Caki2 (cell line): ENCODE measurements at regions not wholly inside any gene's neighbourhood (a gene's known extent, or its start where the extent isn't known, plus 50 kb on each side); places are given as distances from the start of the nearest gene placed in this dataset.

Experiments
- DNase-seq: peaks from one replicate; pipeline ENCODE4 v3.0.0-alpha.2; 2015; ENCODE audit warnings: low read depth
- in situ Hi-C: cut with HindIII; loops from 2 replicates; pipeline ENCODE4 v1.10.0; 2016; ENCODE audit warnings: low sequenced_read_pairs, low pct_unique_long_range_greater_than_20kb, mixed read lengths

DNA sequence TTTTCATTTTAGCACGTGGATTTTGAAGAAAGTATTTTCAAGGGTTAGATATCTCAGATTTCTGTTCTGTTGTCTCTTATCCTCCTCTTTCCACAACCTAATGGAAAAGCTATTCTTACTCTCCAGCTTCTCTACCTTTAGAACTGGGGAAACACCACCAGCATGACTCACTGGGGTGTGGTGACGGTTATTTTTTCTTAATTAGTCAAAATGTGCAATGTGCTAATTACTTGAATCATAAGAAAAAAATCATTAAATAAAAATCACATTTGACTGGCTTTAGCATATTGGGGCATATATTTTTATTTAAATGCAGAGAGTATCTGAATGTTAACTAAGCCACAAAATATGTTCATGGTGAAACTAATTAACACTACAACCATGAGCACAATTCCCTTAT is 570.7 kb upstream of the AGTR1 start:
- in situ Hi-C loops: no loop called here
- DNase-seq: no peak

DNA sequence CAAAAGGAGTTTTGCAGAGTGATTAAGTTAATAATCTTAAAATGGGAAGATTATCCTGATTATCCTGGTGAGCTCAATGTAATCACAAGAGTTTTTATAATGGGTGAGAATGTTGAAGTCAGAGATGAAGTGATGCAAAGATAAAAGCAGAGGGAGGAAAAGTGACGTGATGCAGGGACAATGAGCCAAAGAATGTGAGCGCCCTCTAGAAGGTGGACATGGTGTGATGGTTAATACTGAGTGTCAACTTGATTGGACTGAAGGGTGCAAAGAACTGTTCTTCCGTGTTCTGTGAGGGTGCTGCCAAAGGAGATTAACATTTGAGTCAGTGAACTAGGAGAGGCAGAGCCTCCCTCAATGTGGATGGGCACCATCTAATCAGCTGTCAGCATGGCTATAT is 569.6 kb upstream of the AGTR1 start:
- in situ Hi-C loops: no loop called here
- DNase-seq: no peak

DNA sequence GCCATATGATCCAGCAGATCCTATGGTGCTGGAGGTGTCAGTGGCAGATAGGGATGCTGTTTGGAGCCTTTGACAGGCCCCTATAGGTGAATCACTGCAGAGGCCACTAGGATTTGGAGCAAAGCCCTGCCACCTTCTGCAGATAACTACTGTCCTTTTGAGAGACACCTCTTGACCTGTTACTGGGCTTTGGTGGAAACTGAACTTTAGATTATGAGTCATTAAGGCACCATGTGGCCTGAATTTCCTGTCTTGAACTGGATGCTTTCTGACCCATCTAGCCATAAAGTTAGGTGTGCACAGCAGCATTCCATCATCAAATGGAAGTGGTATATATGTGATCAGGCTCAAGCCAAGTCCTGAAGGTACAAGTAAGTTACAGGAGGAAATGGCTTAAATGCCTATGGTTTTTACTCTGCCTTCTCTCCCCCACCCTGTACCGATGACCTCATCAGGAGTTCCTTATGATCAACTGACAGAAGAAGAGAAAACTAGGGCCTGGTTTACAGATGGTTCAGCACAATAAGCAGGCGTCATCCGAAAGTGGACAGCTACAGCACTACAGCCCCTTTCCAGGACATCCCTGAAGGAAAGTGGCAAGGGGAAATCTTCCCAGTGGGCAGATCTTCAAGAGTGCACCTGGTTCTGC is 565.6 kb upstream of the AGTR1 start:
- DNase-seq: no peak
- in situ Hi-C loops: no loop called here

DNA sequence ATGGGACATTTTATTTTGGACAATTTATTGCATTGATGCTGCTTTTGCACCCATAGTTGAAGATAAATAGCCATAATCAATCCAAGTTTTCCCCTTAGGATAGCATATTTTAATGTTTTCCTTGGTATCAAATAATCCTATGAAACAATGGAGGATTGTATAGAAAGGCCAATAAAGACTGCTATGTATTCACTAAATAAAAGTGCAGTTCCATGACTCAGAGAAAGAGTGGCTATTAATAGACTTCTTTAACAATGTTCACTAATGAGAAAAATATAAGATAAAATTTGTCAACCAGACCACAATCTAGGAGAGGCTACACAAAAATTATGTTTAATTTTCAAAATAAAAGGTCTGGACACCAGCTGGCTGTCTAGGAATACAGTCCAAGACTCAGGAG is 560.9 kb upstream of the AGTR1 start:
- in situ Hi-C loops: no loop called here

DNA sequence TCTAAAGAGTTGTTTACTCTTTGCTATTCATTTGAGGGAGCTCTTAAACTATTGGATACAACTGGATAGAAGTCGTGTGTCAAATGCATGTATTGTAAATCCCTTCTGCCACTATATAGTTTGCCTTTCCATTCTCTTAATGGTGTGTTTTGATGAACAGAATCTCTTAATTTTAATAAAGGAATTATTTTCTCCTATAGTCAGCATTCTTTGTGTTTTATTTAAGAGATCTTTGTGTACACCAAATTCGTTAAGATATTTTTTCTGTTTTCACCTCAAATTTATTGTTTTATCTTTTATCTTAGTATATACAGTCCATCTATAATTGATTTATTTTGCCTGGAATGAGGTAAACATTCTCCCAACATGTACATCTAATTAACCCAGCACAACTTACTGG is 551.5 kb upstream of the AGTR1 start:
- DNase-seq: no peak
- in situ Hi-C loops: no loop called here

More for the DNA sequence above, 560.9 kb upstream of the AGTR1 start:
- DNase-seq: no peak

DNA sequence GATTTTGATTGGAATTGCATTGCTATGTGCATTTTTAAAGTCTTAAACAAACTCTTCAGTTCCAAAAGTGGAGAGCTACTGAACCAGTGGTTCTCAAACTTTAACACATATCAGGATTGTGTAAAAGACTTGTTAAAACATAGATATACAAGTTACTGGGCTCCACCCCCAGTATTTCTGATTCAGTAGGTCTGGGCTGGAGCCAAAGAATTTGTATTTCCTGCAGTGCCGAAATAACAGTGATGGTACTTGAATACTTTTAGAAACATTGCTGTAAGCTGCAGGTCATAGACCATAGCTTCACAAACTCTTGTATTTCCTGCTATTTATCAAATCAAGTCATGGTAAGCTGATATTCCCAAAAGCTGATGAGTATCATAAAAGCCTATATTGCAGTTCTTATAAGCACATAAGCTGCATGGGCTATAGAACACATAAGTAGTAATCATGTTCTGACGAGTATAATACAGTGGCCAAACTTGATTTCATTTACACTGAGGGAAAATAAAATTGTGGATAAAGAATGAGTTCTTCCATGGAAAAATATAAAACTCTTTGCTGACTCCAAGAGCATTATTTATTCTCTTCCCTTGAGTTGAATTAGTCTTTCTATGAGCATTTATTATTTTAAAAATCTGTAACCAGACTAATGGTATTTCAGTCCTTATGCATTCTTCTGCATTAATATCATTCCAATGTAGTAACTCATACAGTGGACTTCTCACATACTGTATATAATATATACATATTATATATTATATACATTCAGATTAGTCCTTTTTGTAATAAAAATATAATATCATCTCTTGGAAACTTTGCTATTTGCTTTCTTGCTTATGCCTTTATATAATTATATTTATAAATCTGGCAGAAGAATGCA is 550.5 kb upstream of the AGTR1 start:
- in situ Hi-C loops: no loop called here
- DNase-seq: no peak

DNA sequence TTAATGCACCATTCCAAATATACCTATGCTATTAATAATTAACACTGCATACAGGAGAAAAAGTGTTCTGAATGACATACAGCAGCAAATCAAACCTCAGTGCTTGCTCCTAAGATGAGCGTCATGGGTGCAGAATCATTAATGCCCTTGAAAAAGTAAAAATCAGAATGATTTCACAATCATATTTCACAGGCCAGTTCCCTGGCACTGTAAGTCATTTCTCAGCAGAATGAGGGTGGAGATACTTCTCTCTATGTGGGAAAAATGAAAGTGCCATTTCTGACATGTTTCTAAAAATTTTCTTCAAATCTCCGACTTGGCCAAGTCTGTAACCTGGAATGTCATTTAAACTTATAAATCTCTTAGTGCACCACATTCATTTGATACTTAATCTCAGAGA is 549.8 kb upstream of the AGTR1 start:
- DNase-seq: no peak
- in situ Hi-C loops: no loop called here

DNA sequence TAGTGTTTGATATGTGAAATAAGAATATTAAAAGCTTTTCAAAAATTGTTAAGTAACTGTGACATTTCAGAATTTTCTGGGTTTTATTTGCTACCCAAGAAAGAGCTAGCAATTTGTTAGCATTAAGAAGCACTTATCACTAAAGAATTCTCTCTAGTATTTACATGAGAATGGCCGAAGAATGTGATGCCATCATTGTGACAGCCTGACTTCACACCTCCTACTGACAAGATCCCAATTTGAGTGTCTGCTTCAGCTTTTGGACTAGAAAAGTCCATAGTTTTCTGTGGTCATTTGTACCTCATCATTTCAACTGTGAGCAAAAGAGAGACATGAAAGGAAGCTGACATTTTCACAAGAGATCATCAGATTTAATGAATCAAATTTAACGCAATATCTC is 548.1 kb upstream of the AGTR1 start:
- in situ Hi-C loops: no loop called here
- no peak for DNase-seq

DNA sequence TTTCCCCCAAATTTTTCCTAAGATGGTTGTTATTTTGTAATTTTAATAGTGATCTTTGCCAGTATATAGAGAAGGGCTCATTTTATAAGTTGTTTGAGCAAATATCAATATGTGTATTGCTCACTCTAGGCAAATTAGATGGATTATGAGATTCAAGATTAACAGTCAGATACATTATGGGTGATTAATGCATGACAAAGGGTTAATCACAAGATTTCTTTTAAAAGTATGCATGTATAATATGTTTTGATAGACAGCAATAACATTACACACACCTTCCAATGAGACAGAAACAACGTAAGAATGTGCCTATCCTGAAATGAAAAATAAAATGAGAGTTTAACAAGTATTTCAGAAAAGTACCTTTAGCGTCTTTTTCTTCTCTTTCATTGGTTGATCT is 547.6 kb upstream of the AGTR1 start:
- DNase-seq: no peak
- in situ Hi-C loops: no loop called here

DNA sequence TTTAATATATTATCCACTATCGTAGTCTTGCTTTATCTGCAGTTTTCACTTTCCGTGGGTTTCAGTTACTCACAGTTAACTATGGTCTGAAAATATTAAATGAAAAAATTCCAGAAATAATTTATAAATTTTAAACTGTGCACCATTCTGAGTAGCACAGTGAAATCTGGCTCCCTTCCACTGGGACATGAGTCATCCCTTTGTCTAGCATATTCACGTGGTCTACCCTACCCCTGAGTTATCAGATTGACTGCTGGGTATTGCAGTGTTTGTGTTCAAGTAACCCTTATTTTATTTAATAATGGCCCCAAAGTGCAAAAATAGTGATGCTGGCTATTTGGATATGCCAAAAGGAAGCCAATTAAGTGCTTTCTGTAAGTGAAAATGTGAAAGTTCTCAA is 539.5 kb upstream of the AGTR1 start:
- peak; percentile 6 for DNase-seq
- in situ Hi-C loops: no loop called here

DNA sequence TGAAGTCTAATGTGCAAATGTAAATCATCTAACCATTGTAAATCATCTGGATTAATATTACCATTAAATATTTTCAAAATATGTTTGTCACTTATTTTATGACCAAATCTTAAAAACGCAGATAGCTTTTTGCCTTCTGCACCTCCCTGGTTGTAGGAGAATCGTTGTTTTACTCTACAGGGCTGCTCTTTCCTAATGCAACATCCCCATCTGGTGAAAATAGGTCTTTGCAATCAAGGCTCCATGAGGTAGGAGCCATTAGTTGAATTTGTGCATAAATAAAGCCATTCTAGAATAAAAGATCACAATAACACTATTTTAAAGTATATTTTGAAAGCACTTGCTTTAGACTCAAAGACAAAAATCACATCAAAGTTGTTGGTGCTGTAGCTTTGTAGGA is 535.6 kb upstream of the AGTR1 start:
- in situ Hi-C loops: no loop called here
- DNase-seq: no peak

DNA sequence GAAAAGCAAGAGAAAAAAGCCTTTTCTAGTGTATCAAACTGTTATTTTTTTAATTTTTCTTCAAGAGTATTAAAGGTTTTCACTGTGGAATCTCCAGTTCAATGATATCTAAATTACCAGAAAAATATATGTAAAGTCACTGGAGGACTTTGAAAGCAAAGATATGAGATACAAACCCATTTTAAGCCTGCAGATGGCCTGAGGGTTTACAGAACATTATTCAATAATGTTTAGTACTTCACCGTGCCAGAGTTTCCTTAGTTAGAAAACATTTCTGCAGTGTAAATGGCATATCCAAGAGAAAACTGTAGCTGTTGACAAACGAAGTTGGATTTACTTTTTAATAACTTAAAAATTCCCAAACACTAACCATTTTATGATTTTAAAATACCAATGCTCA is 529.4 kb upstream of the AGTR1 start:
- in situ Hi-C loops: no loop called here
- DNase-seq: no peak

DNA sequence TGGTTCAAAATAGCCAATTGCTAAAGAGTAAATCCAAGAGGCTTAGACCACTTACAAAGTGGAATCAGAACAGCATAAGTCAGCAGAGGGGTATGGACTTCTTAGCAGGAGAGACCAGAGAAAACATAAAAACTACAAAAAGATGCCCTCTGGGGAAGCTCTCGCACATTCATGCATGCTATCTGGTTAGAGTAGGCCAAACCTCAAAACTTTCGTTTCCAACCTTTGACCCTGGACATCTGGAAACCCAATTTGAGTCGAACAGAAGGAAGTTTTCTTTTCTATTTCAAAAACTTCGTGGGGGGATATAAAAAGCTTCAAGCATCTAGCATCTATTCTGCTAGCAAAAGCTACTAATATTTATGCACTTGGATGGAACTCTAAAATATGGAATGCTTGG is 523.9 kb upstream of the AGTR1 start:
- no peak for DNase-seq
- in situ Hi-C loops: no loop called here

DNA sequence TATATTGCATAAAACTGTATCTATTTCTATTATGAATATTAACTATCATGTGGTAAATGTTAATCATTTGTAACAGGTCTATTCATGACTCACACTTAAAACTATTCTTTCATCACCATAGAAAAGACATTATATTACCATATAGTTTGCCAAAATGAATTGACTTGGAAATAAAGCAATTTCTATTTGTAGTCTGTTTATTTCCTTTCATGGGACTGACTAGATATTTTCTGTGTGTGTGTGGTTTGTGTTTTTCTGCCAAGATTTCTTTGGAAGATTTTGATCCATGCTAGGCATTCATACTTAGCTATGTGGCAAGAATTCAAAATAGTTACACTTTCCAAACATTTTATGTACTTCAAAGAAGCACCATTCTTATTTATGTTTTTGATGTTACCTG is 522.5 kb upstream of the AGTR1 start:
- in situ Hi-C loops: no loop called here
- no peak for DNase-seq

DNA sequence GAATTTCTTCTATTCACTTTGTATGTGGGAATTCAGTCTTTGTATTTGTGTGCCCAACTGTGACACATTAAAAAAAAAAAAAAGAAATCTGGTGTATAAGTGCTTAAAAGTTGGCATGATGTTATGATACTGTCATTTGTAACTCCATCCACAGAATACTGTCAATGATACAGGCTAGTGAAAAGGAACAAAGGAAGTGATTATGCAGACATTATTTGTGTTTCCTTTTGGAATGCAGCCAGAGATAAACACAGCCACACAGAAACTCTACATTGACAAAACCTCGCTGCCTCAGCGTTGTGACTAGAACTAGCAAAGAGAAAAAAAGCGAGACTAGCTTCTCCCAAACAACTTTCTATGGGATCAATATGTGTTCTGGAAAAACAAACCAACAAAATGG is 519.2 kb upstream of the AGTR1 start:
- in situ Hi-C loops: no loop called here
- peak; percentile 22 for DNase-seq

DNA sequence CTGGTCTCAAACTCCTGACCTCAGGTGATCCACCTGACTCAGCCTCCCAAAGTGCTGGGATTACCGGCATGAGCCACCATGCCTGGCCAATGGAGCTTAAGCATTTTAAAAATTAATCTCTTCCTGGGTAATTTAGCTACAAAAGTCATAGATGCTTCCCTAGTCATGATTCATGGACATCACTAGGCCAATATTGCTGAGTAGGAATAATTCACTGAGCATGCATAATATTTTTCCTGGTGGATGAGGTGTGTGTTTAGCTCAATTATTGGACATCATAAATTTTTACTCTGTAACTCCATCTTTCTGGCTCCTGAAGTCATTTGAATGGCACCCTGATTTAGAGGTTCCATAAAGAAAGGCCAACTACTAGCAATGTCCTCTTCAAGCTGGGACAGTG is 512.9 kb upstream of the AGTR1 start:
- no peak for DNase-seq
- in situ Hi-C loops: no loop called here

DNA sequence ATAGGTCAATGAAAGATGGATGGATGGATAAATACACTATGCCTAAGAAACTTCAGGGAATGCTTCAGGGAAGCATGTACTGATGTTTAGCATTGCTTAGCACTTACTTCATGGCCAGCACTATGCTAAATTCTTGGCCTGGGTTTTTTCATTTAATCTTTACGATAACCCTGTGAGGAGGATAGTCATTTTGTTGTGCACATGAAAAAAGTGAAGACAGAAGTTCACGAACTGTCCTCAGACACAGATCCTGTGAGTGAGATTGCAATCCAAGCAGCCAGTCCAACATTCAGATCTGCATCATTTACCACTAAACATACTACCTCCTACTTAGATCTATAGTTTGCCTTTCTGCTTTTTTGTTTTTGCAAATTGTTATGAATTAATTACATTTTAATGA is 510.8 kb upstream of the AGTR1 start:
- no peak for DNase-seq
- in situ Hi-C loops: no loop called here

DNA sequence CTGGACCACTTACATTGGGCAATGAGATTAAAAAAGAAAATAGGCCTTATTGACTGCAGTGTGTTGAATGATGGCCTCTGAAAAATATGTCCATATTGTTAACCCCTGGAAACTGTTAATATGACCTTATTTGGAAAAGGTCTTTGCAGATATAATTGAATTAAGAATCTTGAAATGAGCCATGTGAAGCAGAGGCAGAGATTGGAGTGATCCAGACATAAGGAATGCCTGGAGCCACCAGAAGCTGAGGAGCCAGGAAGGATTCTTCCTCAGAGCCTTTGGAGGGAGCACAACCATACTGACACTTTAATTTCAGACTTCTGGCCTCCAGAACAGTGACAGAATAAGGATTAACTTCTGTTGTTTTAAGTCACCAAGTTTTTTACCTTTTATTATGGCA is 510.4 kb upstream of the AGTR1 start:
- no peak for DNase-seq
- in situ Hi-C loops: no loop called here

DNA sequence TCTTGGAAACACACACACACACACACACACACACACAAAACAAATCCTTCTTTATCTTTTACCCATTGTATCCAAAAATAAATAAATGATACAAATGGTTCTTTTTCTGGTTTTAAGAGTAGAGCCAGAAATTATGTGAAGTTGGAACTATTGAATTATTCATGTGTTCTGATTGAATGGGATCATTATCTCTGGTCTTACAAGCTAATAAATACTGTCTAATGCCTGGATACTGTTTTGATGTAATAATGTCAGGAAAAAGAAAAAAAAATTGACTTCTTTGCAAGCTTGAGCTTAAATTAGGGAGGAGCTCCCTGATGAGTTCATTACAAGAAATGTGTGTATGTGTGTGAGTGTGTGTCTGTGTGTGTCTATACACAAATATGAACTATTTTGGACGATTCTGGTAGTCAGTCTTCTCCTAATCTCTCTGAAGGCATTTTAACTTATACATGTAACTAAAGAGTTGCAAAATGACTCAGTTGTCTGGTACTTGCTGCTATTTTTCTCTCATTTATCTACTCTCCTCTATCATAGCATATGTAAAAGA is 507.2 kb upstream of the AGTR1 start:
- in situ Hi-C loops: no loop called here
- DNase-seq: no peak

DNA sequence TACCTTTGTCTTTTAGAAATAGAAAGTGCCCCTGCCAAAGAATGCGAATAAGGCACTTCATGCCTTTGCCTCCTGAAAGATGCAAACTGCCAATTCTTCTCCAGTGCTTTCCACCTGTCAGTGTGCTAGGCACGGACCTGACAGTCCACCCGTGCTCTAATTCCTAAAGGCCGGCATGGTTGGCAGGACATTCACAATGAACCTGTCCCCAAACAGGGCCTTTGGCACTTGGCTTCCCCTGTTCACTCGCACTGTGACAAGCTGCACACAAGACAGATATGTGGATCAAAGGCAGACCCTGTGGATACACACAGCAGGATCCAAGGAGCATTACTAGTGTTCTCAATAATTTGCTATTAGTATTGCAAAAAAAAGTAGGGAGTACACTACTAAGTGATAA is 505.7 kb upstream of the AGTR1 start:
- in situ Hi-C loops: no loop called here
- DNase-seq: no peak
